ENCODE measurements at regions not wholly inside any gene's neighbourhood (a gene's known extent, or its start where the extent isn't known, plus 50 kb on each side); places are given as distances from the start of the nearest gene placed in this dataset.

- H3K36me3 ChIP-seq (ENCODE audit: control insufficient read depth, insufficient read depth, low read length): no peaks in the 10 kb centered on the region
- FAIRE-seq (no peak), DNase-seq (ENCODE audit: low read depth) (no peak)
- TF ChIP-seq CTCF (IDR thresholded peaks at IDR 0.05; ENCODE audit: insufficient read depth, low read length, severe bottlenecking): no peak
- no peak overlapping the region for H3K4me3 ChIP-seq (ENCODE audit: low read depth, low read length)
- no peaks in the 10 kb centered on the region for H3K27me3 ChIP-seq (ENCODE audit: control insufficient read depth, insufficient read depth, low read length)
These were observed 162.2 kb upstream of the KCNJ16 start for GRCh38 chr17:69912805-69913204.

GRCh38 chr17:69913216-69913615 lies 161.8 kb upstream of the KCNJ16 start:
- Histone ChIP-seq H3K36me3 (ENCODE audit: control insufficient read depth, insufficient read depth, low read length) (no peaks in the 10 kb centered on the region), H3K27me3 (ENCODE audit: control insufficient read depth, insufficient read depth, low read length) (no peaks in the 10 kb centered on the region), H3K4me3 (ENCODE audit: low read depth, low read length) (no peak overlapping the region)
- no peak for TF ChIP-seq CTCF (IDR thresholded peaks at IDR 0.05; ENCODE audit: insufficient read depth, low read length, severe bottlenecking)
- no peak for DNase-seq (ENCODE audit: low read depth)
- no peak for FAIRE-seq

- FAIRE-seq: peak; percentile 47
These were observed 161.4 kb upstream of the KCNJ16 start for GRCh38 chr17:69913616-69914015.

GRCh38 chr17:69914520-69914919 lies 160.5 kb upstream of the KCNJ16 start:
- DNase-seq (ENCODE audit: low read depth) (no peak), FAIRE-seq (no peak)
- no peaks in the 10 kb centered on the region for H3K27me3 ChIP-seq (ENCODE audit: control insufficient read depth, insufficient read depth, low read length)
- no peak overlapping the region for H3K4me3 ChIP-seq (ENCODE audit: low read depth, low read length)
- no peaks in the 10 kb centered on the region for H3K36me3 ChIP-seq (ENCODE audit: control insufficient read depth, insufficient read depth, low read length)
- TF ChIP-seq CTCF (IDR thresholded peaks at IDR 0.05; ENCODE audit: insufficient read depth, low read length, severe bottlenecking): no peak

More at GRCh38 chr17:69913616-69914015, 161.4 kb upstream of the KCNJ16 start:
- Histone ChIP-seq H3K4me3 (ENCODE audit: low read depth, low read length) (no peak overlapping the region), H3K36me3 (ENCODE audit: control insufficient read depth, insufficient read depth, low read length) (no peaks in the 10 kb centered on the region), H3K27me3 (ENCODE audit: control insufficient read depth, insufficient read depth, low read length) (no peaks in the 10 kb centered on the region)
- no peak for TF ChIP-seq CTCF (IDR thresholded peaks at IDR 0.05; ENCODE audit: insufficient read depth, low read length, severe bottlenecking)
- no peak for DNase-seq (ENCODE audit: low read depth)

- DNase-seq (ENCODE audit: low read depth) (no peak), FAIRE-seq (no peak)
- Histone ChIP-seq H3K27me3 (ENCODE audit: control insufficient read depth, insufficient read depth, low read length) (no peaks in the 10 kb centered on the region), H3K36me3 (ENCODE audit: control insufficient read depth, insufficient read depth, low read length) (no peaks in the 10 kb centered on the region), H3K4me3 (ENCODE audit: low read depth, low read length) (no peak overlapping the region)
- no peak for TF ChIP-seq CTCF (IDR thresholded peaks at IDR 0.05; ENCODE audit: insufficient read depth, low read length, severe bottlenecking)
These were observed 158.3 kb upstream of the KCNJ16 start for GRCh38 chr17:69916761-69917160.

- FAIRE-seq (no peak), DNase-seq (ENCODE audit: low read depth) (no peak)
- no peak for TF ChIP-seq CTCF (IDR thresholded peaks at IDR 0.05; ENCODE audit: insufficient read depth, low read length, severe bottlenecking)
- H3K4me3 ChIP-seq (ENCODE audit: low read depth, low read length): no peak overlapping the region
- H3K36me3 ChIP-seq (ENCODE audit: control insufficient read depth, insufficient read depth, low read length): no peaks in the 10 kb centered on the region
- H3K27me3 ChIP-seq (ENCODE audit: control insufficient read depth, insufficient read depth, low read length): no peaks in the 10 kb centered on the region
These were observed 156.9 kb upstream of the KCNJ16 start for GRCh38 chr17:69918164-69918563.
